K562 (cell line): ENCODE measurements at regions not wholly inside any gene's neighbourhood (a gene's known extent, or its start where the extent isn't known, plus 50 kb on each side); places are given as distances from the start of the nearest gene placed in this dataset.

ENCODE experiments used
- ATAC-seq: fragments of 200-7000 bp; cut with Tn5 transposase; 3 replicates; pipeline ENCODE4 v1.9.1; 2020; ENCODE audit warnings: moderate library complexity
- BruUV-seq: library from RNA; stranded (reverse); fragments of 400-500 nt; replicated peaks from 2 replicates; lab custom pipeline; 2021; lab: Mats Ljungman, UMichigan
- CTCF ChIA-PET: fragments of 300-600 bp; formaldehyde crosslinking; extraction: SDS; loops from one replicate; lab custom pipeline; 2021; ENCODE audit warnings: low intra/inter-chr PET ratio; lab: Yijun Ruan, JAX
- POLR2A ChIA-PET: fragments of 300-600, 350-650 bp; sonication (Branson Sonifier 250); formaldehyde crosslinking; extraction: SDS; loops from one replicate; lab custom pipeline; 2021; ENCODE audit warnings: antibody characterized with exemption, inconsistent platforms; lab: Yijun Ruan, JAX
- DNase-seq, 4 experiments: peaks; one replicate each; pipeline versions ENCODE4 v3.0.0 to v3.0.0-alpha.2; 2011 to 2018; ENCODE audit warnings: low spot score in 3 of 4, mixed read lengths in 3 of 4; ENCODE audit errors: extremely low read depth in 1 of 4
- FAIRE-seq: peaks from 2 replicates; lab custom pipeline; 2011; peaks lifted over from hg19 to GRCh38; lab: Jason Lieb, UNC
- H2AFZ ChIP-seq: 2 replicates; pipeline ENCODE4 v1.6.0; 2011; ENCODE audit warnings: low read depth, low read length, control low read depth, inconsistent platforms
- H3K27ac ChIP-seq: fragments of 200-600 bp; 3 replicates; pipeline ENCODE4 v1.8.0; 2011; ENCODE audit warnings: low read depth, mild to moderate bottlenecking, control low read depth, inconsistent platforms, low read length, moderate library complexity, mixed read lengths; ENCODE audit errors: extremely low read depth
- H3K27me3 ChIP-seq, 2 experiments: fragments of 300-600 bp in 1 of 2; 2 replicates in 1 of 2; 3 replicates in 1 of 2; pipeline versions ENCODE4 v1.6.0 to v1.8.0; 2011; ENCODE audit warnings: inconsistent platforms in 2 of 2, low read length in 2 of 2, mild to moderate bottlenecking in 1 of 2, mixed read lengths in 1 of 2, moderate library complexity in 1 of 2; ENCODE audit not compliant: control insufficient read depth in 2 of 2, insufficient read depth in 2 of 2
- H3K36me3 ChIP-seq: fragments of 300-600 bp; 3 replicates; pipeline ENCODE4 v1.8.0; 2011; ENCODE audit warnings: mild to moderate bottlenecking, low read length, inconsistent platforms; ENCODE audit not compliant: control insufficient read depth, insufficient read depth
- H3K4me1 ChIP-seq, 2 experiments: fragments of 200-600 bp in 1 of 2; replicated peaks in 1 of 2; 2 replicates in 1 of 2; 3 replicates in 1 of 2; pipeline versions ENCODE4 v1.5.1 to v1.8.0; 2011; ENCODE audit warnings: inconsistent platforms in 2 of 2, low read length in 2 of 2, mild to moderate bottlenecking in 1 of 2, mixed read lengths in 1 of 2, moderate library complexity in 1 of 2; ENCODE audit not compliant: control insufficient read depth in 2 of 2, insufficient read depth in 2 of 2
- H3K4me2 ChIP-seq: 2 replicates; pipeline ENCODE4 v1.6.1; 2011; ENCODE audit warnings: low read length, control low read depth, inconsistent platforms, mixed read lengths; ENCODE audit not compliant: insufficient read depth
- H3K4me3 ChIP-seq: fragments of 200-600 bp; sonication (generic), shearing (Covaris generic); 2 replicates; pipeline ENCODE4 v1.5.1; 2016; ENCODE audit warnings: control low read depth, inconsistent platforms
- H3K79me2 ChIP-seq: fragments of 200-600 bp; 3 replicates; pipeline ENCODE4 v1.8.0; 2011; ENCODE audit warnings: low read length, inconsistent platforms; ENCODE audit not compliant: control insufficient read depth, insufficient read depth
- H3K9ac ChIP-seq, 2 experiments: 2 replicates each; pipeline versions ENCODE4 v1.6.0 to v1.6.1; 2011; ENCODE audit warnings: low read depth in 2 of 2, low read length in 2 of 2, control low read depth in 1 of 2, inconsistent platforms in 1 of 2, mild to moderate bottlenecking in 1 of 2, mixed read lengths in 1 of 2; ENCODE audit not compliant: insufficient read depth in 1 of 2
- H3K9me1 ChIP-seq: one replicate; pipeline ENCODE4 v1.6.0; 2011; ENCODE audit warnings: inconsistent platforms, mild to moderate bottlenecking, low read length, moderate library complexity; ENCODE audit not compliant: control insufficient read depth, insufficient read depth
- H3K9me3 ChIP-seq: replicated peaks from 2 replicates; pipeline ENCODE4 v1.5.1; 2011; ENCODE audit warnings: low read depth, low read length, inconsistent platforms; ENCODE audit not compliant: control insufficient read depth, insufficient read depth
- H4K20me1 ChIP-seq: replicated peaks from 2 replicates; pipeline ENCODE4 v1.6.1; 2011; ENCODE audit warnings: low read length, inconsistent platforms, mixed read lengths; ENCODE audit not compliant: control insufficient read depth, insufficient read depth
- ARID2 ChIP-seq: fragments of 450-650 bp; IDR thresholded peaks from 2 replicates; pipeline ENCODE4 v1.6.1; 2017; ENCODE audit warnings: antibody characterized with exemption, mild to moderate bottlenecking
- CCAR2 ChIP-seq: fragments of 200-400 bp; formaldehyde crosslinking; IDR thresholded peaks from 2 replicates; pipeline ENCODE4 v1.6.1; 2017; ENCODE audit warnings: mild to moderate bottlenecking, low read depth, low read length
- KAT2B ChIP-seq: IDR thresholded peaks from one replicate; pipeline ENCODE4 v1.6.1; 2012; ENCODE audit warnings: low read depth, mild to moderate bottlenecking, control low read depth, inconsistent platforms, low read length, moderate library complexity
- KLF1 ChIP-seq: fragments of 450-650 bp; IDR thresholded peaks from 2 replicates; pipeline ENCODE4 v1.6.1; 2016; ENCODE audit warnings: missing genetic modification characterization, missing compliant biosample characterization
- LCOR ChIP-seq: sonication (generic); formaldehyde crosslinking; IDR thresholded peaks from 2 replicates; pipeline ENCODE4 v1.8.0; 2022; ENCODE audit warnings: mild to moderate bottlenecking, missing genetic modification reagents
- MEF2A ChIP-seq: IDR thresholded peaks from 2 replicates; pipeline ENCODE4 v1.6.1; 2011; ENCODE audit warnings: low read depth, mild to moderate bottlenecking, low read length, moderate library complexity; ENCODE audit not compliant: control insufficient read depth
- MEF2D ChIP-seq: conservative IDR thresholded peaks from 2 replicates; pipeline ENCODE4 v1.6.1; 2016; ENCODE audit warnings: low read depth, missing genetic modification characterization, missing compliant biosample characterization
- NFYB ChIP-seq: IDR thresholded peaks from 2 replicates; pipeline ENCODE4 v1.6.1; 2011; ENCODE audit warnings: mild to moderate bottlenecking, moderate library complexity; ENCODE audit not compliant: insufficient read length; ENCODE audit errors: extremely low read depth
- TAL1 ChIP-seq: fragments of 450-650 bp; IDR thresholded peaks from 2 replicates; pipeline ENCODE4 v1.6.1; 2016; ENCODE audit warnings: mild to moderate bottlenecking
- TBL1XR1 ChIP-seq, 2 experiments: IDR thresholded peaks; 2 replicates each; pipeline ENCODE4 v1.6.1; 2012; ENCODE audit warnings: improper control_type of control experiment in 2 of 2, low read length in 2 of 2, mild to moderate bottlenecking in 1 of 2
- ZNF347 ChIP-seq: fragments of 450-650 bp; formaldehyde crosslinking; IDR thresholded peaks from 2 replicates; pipeline ENCODE4 v1.4.0; 2020; ENCODE audit warnings: low read depth, mild to moderate bottlenecking, moderate library complexity
- ZNF717 ChIP-seq: fragments of 250-450 bp; sonication (Bioruptor Pico); IDR thresholded peaks from 2 replicates; pipeline ENCODE4 v1.5.0; 2021
- WGBS: fragments of 100-300 bp; shearing (Covaris generic); methylation state at CpG from one replicate; pipeline ENCODE4 v1.1.6; 2016; ENCODE audit warnings: low coverage, mixed read lengths; ENCODE audit not compliant: insufficient coverage; ENCODE audit errors: missing lambda C conversion rate; 5-methylcytosine and 5-hydroxymethylcytosine counted together
- in situ Hi-C: fragments of 300-500 bp; cut with MboI; formaldehyde crosslinking; loops from 4 replicates; pipeline ENCODE4 v1.15.0; 2018; ENCODE audit warnings: inconsistent platforms, mixed read lengths
- intact Hi-C: fragments of 100-400 bp; cut with micrococcal nuclease; formaldehyde crosslinking; loops from 2 replicates; pipeline ENCODE4 v1.14.2; 2022
- TF ChIP-seq, protein P1 (sequence below): sonication (generic); formaldehyde crosslinking; IDR thresholded peaks from 2 replicates; pipeline ENCODE4 v1.8.1; 2022; ENCODE audit warnings: missing genetic modification reagents
- TF ChIP-seq, protein P2 (sequence below), 2 experiments: fragments of 250-450 bp in 1 of 2; fragments of 450-650 bp in 1 of 2; sonication (Bioruptor Pico) in 1 of 2; IDR thresholded peaks; 2 replicates each; pipeline versions ENCODE4 v1.6.1 to v1.8.0; 2016 to 2021; ENCODE audit warnings: mild to moderate bottlenecking in 2 of 2, moderate library complexity in 2 of 2, missing compliant biosample characterization in 1 of 2, missing genetic modification characterization in 1 of 2
- TF ChIP-seq, protein P3 (sequence below): fragments of 250-450 bp; sonication (Bioruptor Pico); IDR thresholded peaks from 2 replicates; pipeline ENCODE4 v1.5.0; 2020; ENCODE audit warnings: mild to moderate bottlenecking

DNA sequence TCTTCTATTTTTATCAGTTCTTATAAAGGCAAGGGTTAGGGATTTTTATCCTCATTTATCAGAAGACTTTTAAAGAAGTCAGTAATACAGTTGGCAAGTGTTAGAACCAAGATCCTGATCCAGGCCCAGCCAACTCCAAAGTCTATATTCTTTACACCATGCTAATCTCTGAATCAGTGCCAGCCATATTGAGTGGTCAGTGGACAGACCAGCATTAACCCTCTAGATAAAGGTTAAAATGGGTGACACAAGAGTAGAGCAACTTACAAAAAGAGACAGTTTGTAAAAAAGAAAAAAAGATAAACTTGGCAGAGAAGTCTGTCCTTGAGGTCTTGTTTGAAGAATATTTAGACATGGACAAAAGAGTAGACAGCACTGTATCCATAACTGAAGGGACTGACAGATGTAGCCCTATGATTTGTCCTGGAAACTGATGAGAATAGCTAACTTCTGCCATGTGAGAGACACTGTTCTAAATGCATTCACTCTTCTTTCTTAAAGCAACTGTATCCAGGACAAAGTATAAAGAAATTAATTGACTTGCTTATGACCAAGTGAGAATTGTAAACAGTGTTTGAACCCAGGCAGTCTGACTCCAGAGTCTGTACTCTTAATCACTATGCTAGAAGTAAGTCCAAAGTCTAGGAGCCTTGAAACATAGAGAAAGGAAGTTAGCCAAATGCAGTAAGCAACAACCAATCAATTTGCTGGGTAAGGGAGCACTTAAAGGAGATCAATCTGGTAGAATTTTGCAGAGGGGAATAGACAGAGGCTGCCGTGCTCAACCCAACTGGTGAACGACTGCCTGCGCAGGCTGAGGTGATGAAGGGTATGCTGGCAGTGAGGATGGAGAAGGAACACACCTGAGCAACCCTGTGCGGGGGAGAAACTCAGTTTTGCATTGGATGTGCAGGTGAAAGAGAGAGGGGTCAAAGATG lies 103.7 kb downstream of the TTC6 start (continued):
- TF ChIP-seq, protein P1, sequence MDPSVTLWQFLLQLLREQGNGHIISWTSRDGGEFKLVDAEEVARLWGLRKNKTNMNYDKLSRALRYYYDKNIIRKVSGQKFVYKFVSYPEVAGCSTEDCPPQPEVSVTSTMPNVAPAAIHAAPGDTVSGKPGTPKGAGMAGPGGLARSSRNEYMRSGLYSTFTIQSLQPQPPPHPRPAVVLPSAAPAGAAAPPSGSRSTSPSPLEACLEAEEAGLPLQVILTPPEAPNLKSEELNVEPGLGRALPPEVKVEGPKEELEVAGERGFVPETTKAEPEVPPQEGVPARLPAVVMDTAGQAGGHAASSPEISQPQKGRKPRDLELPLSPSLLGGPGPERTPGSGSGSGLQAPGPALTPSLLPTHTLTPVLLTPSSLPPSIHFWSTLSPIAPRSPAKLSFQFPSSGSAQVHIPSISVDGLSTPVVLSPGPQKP (CRISPR knock-in tag): no peak
- TF ChIP-seq ARID2 (no peak), ZNF347 (CRISPR knock-in tag) (no peak), LCOR (CRISPR knock-in tag) (no peak), MEF2A (no peak), KLF1 (tag) (no peak), TBL1XR1 (IDR thresholded peaks at IDR 0.05; ENCODE audit: low read length in 2 of 2) (no peak)

DNA sequence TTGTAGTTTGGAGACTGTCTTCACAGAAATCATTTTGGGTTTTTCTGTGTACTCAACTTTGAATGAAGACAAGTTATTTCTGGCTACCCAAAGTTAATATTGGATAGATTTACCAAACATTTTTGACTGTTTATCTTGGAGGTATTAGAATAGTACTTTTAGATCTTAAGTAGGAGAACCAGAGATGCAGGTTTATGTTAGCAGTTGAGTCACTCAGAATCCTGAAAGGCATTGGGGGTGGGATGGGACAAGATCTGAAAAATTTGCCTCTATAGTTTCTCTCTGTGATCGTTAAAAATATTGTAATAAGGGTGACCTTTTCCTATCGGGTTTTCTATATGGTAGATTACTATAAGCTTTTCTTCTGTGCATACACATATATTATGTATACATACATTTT lies 112.3 kb downstream of the TTC6 start:
- Histone ChIP-seq H3K4me1 (no peaks in the 10 kb centered on the region), H3K4me3 (no peak overlapping the region), H3K4me2 (no peak overlapping the region), H3K79me2 (no peaks in the 10 kb centered on the region), H3K9me3 (no peaks in the 10 kb centered on the region), H4K20me1 (no peaks in the 10 kb centered on the region), H3K27me3 (no peaks in the 10 kb centered on the region), H3K9ac (no peak overlapping the region), H2AFZ (no peak overlapping the region), H3K36me3 (no peaks in the 10 kb centered on the region), H3K27ac (no peak overlapping the region), H3K9me1 (no peaks in the 10 kb centered on the region)
- 0% methylated on average over 2 of the region's 2 CpGs for WGBS
- no peak for ATAC-seq
- POLR2A ChIA-PET: no interaction called here
- CTCF ChIA-PET: no interaction called here
- FAIRE-seq: no peak
- intact Hi-C loops (no loop called here), in situ Hi-C loops (no loop called here)
- BruUV-seq: no TSS peak
- no peak for DNase-seq
- TF ChIP-seq KLF1 (tag) (no peak), ZNF717 (CRISPR knock-in tag) (no peak), KAT2B (no peak), NFYB (no peak), CCAR2 (no peak), MEF2D (tag) (no peak), TAL1 (no peak)
- TF ChIP-seq, protein P2, sequence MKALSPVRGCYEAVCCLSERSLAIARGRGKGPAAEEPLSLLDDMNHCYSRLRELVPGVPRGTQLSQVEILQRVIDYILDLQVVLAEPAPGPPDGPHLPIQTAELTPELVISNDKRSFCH (CRISPR knock-in tag; IDR thresholded peaks at IDR 0.05): no peak
- TF ChIP-seq, protein P2 (tag; IDR thresholded peaks at IDR 0.05): no peak
- TF ChIP-seq, protein P3, sequence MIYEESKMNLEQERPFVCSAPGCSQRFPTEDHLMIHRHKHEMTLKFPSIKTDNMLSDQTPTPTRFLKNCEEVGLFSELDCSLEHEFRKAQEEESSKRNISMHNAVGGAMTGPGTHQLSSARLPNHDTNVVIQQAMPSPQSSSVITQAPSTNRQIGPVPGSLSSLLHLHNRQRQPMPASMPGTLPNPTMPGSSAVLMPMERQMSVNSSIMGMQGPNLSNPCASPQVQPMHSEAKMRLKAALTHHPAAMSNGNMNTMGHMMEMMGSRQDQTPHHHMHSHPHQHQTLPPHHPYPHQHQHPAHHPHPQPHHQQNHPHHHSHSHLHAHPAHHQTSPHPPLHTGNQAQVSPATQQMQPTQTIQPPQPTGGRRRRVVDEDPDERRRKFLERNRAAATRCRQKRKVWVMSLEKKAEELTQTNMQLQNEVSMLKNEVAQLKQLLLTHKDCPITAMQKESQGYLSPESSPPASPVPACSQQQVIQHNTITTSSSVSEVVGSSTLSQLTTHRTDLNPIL (CRISPR knock-in tag): no peak
